OCI-LY1 (cell line): ENCODE measurements at regions not wholly inside any gene's neighbourhood (a gene's known extent, or its start where the extent isn't known, plus 50 kb on each side); places are given as distances from the start of the nearest gene placed in this dataset.
A peak's percentile ranks its signal among the peaks of the same experiment; 100 is the strongest.

Experiments used
- H2AFZ ChIP-seq: fragments of 200-600 bp; sonication (generic), shearing (Covaris generic); 2 replicates; pipeline ENCODE4 v1.6.0; 2014; ENCODE audit warnings: antibody characterized with exemption, mild to moderate bottlenecking, low read length
- H3F3A ChIP-seq: fragments of 200-600 bp; sonication (generic), shearing (Covaris generic); 2 replicates; pipeline ENCODE4 v1.6.0; 2014; ENCODE audit warnings: mild to moderate bottlenecking, antibody characterized with exemption, low read length, moderate library complexity; ENCODE audit not compliant: insufficient read depth
- H3K27ac ChIP-seq: fragments of 200-600 bp; sonication (generic); 2 replicates; pipeline ENCODE4 v1.5.1; 2014; ENCODE audit warnings: low read length, mixed run types, mild to moderate bottlenecking, low read depth; ENCODE audit not compliant: poor library complexity, severe bottlenecking
- H3K27me3 ChIP-seq: fragments of 200-600 bp; sonication (generic); 2 replicates; pipeline ENCODE4 v1.6.0; 2014; ENCODE audit warnings: antibody characterized with exemption, mild to moderate bottlenecking, low read length, moderate library complexity; ENCODE audit not compliant: insufficient read depth
- H3K36me3 ChIP-seq: fragments of 200-600 bp; sonication (generic); 2 replicates; pipeline ENCODE4 v1.6.1; 2014; ENCODE audit warnings: mild to moderate bottlenecking, antibody characterized with exemption, low read length, moderate library complexity, mixed read lengths; ENCODE audit not compliant: insufficient read depth
- H3K4me1 ChIP-seq: fragments of 200-600 bp; sonication (generic); 2 replicates; pipeline ENCODE4 v1.5.1; 2014; ENCODE audit warnings: mild to moderate bottlenecking, low read length, moderate library complexity; ENCODE audit not compliant: insufficient read depth, severe bottlenecking
- H3K4me2 ChIP-seq: fragments of 200-600 bp; sonication (generic), shearing (Covaris generic); 2 replicates; pipeline ENCODE4 v1.6.1; 2014; ENCODE audit warnings: low read length
- H3K4me3 ChIP-seq: fragments of 200-600 bp; sonication (generic); 2 replicates; pipeline ENCODE4 v1.5.1; 2014; ENCODE audit warnings: low read length, low read depth, mild to moderate bottlenecking, mixed read lengths; ENCODE audit not compliant: poor library complexity, severe bottlenecking
- H3K79me2 ChIP-seq: fragments of 200-600 bp; shearing (Covaris generic); 2 replicates; pipeline ENCODE4 v1.6.1; 2016; ENCODE audit warnings: mixed run types, low read length, mixed read lengths; ENCODE audit not compliant: insufficient read depth
- H3K9ac ChIP-seq: fragments of 200-600 bp; sonication (generic), shearing (Covaris generic); 2 replicates; pipeline ENCODE4 v1.6.1; 2014; ENCODE audit warnings: mild to moderate bottlenecking, low read length, mixed read lengths
- H3K9me2 ChIP-seq: fragments of 200-600 bp; sonication (generic), shearing (Covaris generic); 2 replicates; pipeline ENCODE4 v1.6.1; 2014; ENCODE audit warnings: low read depth, mild to moderate bottlenecking, low read length, mixed read lengths
- H3K9me3 ChIP-seq: fragments of 200-600 bp; shearing (Covaris generic); 2 replicates; pipeline ENCODE4 v1.6.1; 2014; ENCODE audit warnings: low read length, mixed read lengths
- H4K20me1 ChIP-seq: fragments of 200-600 bp; sonication (generic), shearing (Covaris generic); 2 replicates; pipeline ENCODE4 v1.6.0; 2016; ENCODE audit warnings: mild to moderate bottlenecking, low read length; ENCODE audit not compliant: insufficient read depth
- EZH2 ChIP-seq: fragments of 200-600 bp; sonication (generic), shearing (Covaris generic); IDR thresholded peaks from 2 replicates; pipeline ENCODE4 v1.8.0; 2017; ENCODE audit warnings: borderline replicate concordance, mixed run types, mild to moderate bottlenecking, antibody characterized with exemption, low read length, moderate library complexity, mixed read lengths
- TF ChIP-seq, protein P1 (sequence below): fragments of 200-600 bp; sonication (generic), shearing (Covaris generic); IDR thresholded peaks from 2 replicates; pipeline ENCODE4 v1.5.1; 2017; ENCODE audit warnings: mild to moderate bottlenecking, antibody characterized with exemption, low read length, moderate library complexity, mixed read lengths

DNA sequence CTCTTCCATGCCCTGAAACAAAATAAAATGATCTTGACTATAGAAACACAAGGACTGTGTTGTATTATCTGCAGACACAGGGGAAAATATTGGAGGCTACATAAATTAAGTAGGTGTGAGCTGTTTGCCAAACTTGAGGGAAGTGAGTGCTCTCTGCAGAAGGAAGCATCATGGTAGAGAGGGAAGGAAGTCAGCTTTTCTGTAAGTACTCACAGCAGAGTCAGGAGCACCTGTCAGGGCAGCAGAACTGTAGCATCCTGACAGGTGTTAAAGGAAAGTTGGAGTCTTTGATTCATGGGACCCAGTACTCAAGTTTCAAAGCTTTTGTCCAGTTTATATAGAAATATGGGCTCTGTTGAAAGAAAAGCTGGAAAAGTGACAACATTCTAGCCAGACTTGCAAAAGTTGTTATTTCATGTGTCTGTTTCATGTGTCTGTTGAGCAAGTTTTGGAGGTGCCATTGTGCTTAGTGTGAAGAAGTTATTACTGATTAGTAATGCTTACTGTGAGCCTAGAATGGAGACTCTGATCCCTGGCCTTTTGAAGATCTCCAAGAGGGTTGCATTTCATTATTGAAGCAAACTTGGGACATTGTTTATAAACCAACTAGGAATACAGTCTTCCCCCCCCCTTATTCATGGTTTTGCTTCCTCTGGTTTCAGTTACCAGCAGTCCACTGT lies 194.7 kb downstream of the SPATA31D1 start:
- Histone ChIP-seq H3K4me2 (peak overlapping the region; percentile 62), H3K9ac (peak overlapping the region; percentile 64), H3K27ac (peak overlapping the region; percentile 98), H3K4me1 (peaks cover 93% of the 10 kb centered on the region), H3K9me2 (no peaks in the 10 kb centered on the region), H3K27me3 (no peaks in the 10 kb centered on the region), H3K36me3 (no peaks in the 10 kb centered on the region), H3K4me3 (no peak overlapping the region), H4K20me1 (no peaks in the 10 kb centered on the region), H3K9me3 (no peaks in the 10 kb centered on the region), H3K79me2 (no peaks in the 10 kb centered on the region), H2AFZ (no peak overlapping the region), H3F3A (peaks cover 6% of the 10 kb centered on the region; the same call in 1 of the 2 replicates)
- TF ChIP-seq EZH2, result no peak
- TF ChIP-seq, protein P1, sequence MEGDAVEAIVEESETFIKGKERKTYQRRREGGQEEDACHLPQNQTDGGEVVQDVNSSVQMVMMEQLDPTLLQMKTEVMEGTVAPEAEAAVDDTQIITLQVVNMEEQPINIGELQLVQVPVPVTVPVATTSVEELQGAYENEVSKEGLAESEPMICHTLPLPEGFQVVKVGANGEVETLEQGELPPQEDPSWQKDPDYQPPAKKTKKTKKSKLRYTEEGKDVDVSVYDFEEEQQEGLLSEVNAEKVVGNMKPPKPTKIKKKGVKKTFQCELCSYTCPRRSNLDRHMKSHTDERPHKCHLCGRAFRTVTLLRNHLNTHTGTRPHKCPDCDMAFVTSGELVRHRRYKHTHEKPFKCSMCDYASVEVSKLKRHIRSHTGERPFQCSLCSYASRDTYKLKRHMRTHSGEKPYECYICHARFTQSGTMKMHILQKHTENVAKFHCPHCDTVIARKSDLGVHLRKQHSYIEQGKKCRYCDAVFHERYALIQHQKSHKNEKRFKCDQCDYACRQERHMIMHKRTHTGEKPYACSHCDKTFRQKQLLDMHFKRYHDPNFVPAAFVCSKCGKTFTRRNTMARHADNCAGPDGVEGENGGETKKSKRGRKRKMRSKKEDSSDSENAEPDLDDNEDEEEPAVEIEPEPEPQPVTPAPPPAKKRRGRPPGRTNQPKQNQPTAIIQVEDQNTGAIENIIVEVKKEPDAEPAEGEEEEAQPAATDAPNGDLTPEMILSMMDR, result no peak

GRCh38 chr9:82184524-82184923 lies 196.0 kb downstream of the SPATA31D1 start:
- peak overlapping the region; percentile 98 for H3K27ac ChIP-seq
- TF ChIP-seq, protein P1, result no peak
- no peak for TF ChIP-seq EZH2
- no peaks in the 10 kb centered on the region for H3K9me3 ChIP-seq
- no peaks in the 10 kb centered on the region for H4K20me1 ChIP-seq
- no peaks in the 10 kb centered on the region for H3K9me2 ChIP-seq
- peak overlapping the region; percentile 62 for H3K4me2 ChIP-seq
- no peak overlapping the region for H2AFZ ChIP-seq
- no peaks in the 10 kb centered on the region for H3K36me3 ChIP-seq
- no peaks in the 10 kb centered on the region for H3K79me2 ChIP-seq
- H3F3A ChIP-seq, result peaks cover 6% of the 10 kb centered on the region; the same call in 1 of the 2 replicates
- H3K9ac ChIP-seq, result peak overlapping the region; percentile 64
- H3K27me3 ChIP-seq, result no peaks in the 10 kb centered on the region
- H3K4me3 ChIP-seq, result peak overlapping the region; percentile 13
- H3K4me1 ChIP-seq, result peaks cover 99% of the 10 kb centered on the region

GRCh38 chr9:82188817-82189216 lies 200.2 kb downstream of the SPATA31D1 start:
- peaks cover 6% of the 10 kb centered on the region; the same call in 1 of the 2 replicates for H3F3A ChIP-seq
- peaks cover 6% of the 10 kb centered on the region; the same call in 1 of the 2 replicates for H3K36me3 ChIP-seq
- peak overlapping the region; percentile 98 for H3K27ac ChIP-seq
- TF ChIP-seq, protein P1, result peak; percentile 72
- TF ChIP-seq EZH2, result no peak
- H3K9me2 ChIP-seq, result no peaks in the 10 kb centered on the region
- H3K4me3 ChIP-seq, result no peak overlapping the region
- H3K4me1 ChIP-seq, result peaks cover 78% of the 10 kb centered on the region
- no peaks in the 10 kb centered on the region; the same call in 1 of the 2 replicates for H3K9me3 ChIP-seq
- no peaks in the 10 kb centered on the region for H4K20me1 ChIP-seq
- H3K9ac ChIP-seq, result no peak overlapping the region
- no peaks in the 10 kb centered on the region for H3K79me2 ChIP-seq
- H3K4me2 ChIP-seq, result no peak overlapping the region
- no peak overlapping the region for H2AFZ ChIP-seq
- no peaks in the 10 kb centered on the region for H3K27me3 ChIP-seq
